Ishikawa (cell line): ENCODE measurements at regions not wholly inside any gene's neighbourhood (a gene's known extent, or its start where the extent isn't known, plus 50 kb on each side); places are given as distances from the start of the nearest gene placed in this dataset.

Experiments
- CEBPB ChIP-seq: IDR thresholded peaks from 2 replicates; pipeline ENCODE4 v1.6.1; 2012
- CREB1 ChIP-seq: IDR thresholded peaks from 2 replicates; pipeline ENCODE4 v1.6.1; 2012; ENCODE audit warnings: low read depth
- EGR1 ChIP-seq: IDR thresholded peaks from 2 replicates; pipeline ENCODE4 v1.6.1; 2012
- EP300 ChIP-seq: IDR thresholded peaks from 2 replicates; pipeline ENCODE4 v1.6.1; 2012; ENCODE audit warnings: borderline replicate concordance
- FOXM1 ChIP-seq: IDR thresholded peaks from 2 replicates; pipeline ENCODE4 v1.6.1; 2012; ENCODE audit warnings: low read depth, borderline replicate concordance
- NFIC ChIP-seq: IDR thresholded peaks from 2 replicates; pipeline ENCODE4 v1.6.1; 2012
- RAD21 ChIP-seq: IDR thresholded peaks from 2 replicates; pipeline ENCODE4 v1.6.1; 2012; ENCODE audit warnings: low read depth
- TAF1 ChIP-seq: IDR thresholded peaks from 2 replicates; pipeline ENCODE4 v1.6.1; 2012; ENCODE audit warnings: low read depth, mild to moderate bottlenecking
- TCF12 ChIP-seq: IDR thresholded peaks from 2 replicates; pipeline ENCODE4 v1.6.1; 2012; ENCODE audit warnings: low read depth
- TEAD4 ChIP-seq: IDR thresholded peaks from 2 replicates; pipeline ENCODE4 v1.6.1; 2012
- YY1 ChIP-seq: IDR thresholded peaks from 2 replicates; pipeline ENCODE4 v1.6.1; 2012; ENCODE audit warnings: low read depth
- ZBTB7A ChIP-seq: IDR thresholded peaks from 2 replicates; pipeline ENCODE4 v1.6.1; 2012; ENCODE audit warnings: low read depth
- TF ChIP-seq, protein P1 (sequence below): IDR thresholded peaks from 2 replicates; pipeline ENCODE4 v1.6.1; 2012; ENCODE audit warnings: low read depth, mild to moderate bottlenecking
- TF ChIP-seq, protein P2 (sequence below): IDR thresholded peaks from 2 replicates; pipeline ENCODE4 v1.6.1; 2012
- TF ChIP-seq, protein P3 (sequence below): IDR thresholded peaks from 2 replicates; pipeline ENCODE4 v1.6.1; 2012

DNA sequence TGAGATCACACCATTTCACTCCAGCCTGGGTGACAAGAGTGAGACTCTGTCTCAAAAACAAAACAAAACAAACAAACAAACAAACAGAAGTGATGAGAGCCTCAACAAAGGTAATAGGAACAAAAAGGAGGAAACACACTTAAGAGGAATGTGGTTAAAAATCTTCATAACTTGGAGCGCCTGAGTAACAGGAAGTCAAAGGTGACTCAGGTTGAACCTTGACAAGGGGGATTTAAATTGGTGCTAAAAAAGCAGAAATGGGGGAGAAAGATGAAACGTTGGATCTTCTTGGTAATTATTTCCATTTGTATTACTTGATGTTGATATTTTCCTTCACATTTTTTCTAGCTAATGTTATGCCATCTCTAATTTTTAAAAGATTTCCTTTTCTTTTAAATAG, 318.5 kb upstream of the TCF4 start:
- TF ChIP-seq ZBTB7A, result no peak
- TF ChIP-seq, protein P1, sequence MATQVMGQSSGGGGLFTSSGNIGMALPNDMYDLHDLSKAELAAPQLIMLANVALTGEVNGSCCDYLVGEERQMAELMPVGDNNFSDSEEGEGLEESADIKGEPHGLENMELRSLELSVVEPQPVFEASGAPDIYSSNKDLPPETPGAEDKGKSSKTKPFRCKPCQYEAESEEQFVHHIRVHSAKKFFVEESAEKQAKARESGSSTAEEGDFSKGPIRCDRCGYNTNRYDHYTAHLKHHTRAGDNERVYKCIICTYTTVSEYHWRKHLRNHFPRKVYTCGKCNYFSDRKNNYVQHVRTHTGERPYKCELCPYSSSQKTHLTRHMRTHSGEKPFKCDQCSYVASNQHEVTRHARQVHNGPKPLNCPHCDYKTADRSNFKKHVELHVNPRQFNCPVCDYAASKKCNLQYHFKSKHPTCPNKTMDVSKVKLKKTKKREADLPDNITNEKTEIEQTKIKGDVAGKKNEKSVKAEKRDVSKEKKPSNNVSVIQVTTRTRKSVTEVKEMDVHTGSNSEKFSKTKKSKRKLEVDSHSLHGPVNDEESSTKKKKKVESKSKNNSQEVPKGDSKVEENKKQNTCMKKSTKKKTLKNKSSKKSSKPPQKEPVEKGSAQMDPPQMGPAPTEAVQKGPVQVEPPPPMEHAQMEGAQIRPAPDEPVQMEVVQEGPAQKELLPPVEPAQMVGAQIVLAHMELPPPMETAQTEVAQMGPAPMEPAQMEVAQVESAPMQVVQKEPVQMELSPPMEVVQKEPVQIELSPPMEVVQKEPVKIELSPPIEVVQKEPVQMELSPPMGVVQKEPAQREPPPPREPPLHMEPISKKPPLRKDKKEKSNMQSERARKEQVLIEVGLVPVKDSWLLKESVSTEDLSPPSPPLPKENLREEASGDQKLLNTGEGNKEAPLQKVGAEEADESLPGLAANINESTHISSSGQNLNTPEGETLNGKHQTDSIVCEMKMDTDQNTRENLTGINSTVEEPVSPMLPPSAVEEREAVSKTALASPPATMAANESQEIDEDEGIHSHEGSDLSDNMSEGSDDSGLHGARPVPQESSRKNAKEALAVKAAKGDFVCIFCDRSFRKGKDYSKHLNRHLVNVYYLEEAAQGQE, result no peak
- TF ChIP-seq CREB1, result no peak
- TF ChIP-seq FOXM1, result no peak
- no peak for TF ChIP-seq RAD21
- TF ChIP-seq CEBPB, result no peak
- TF ChIP-seq TAF1, result no peak
- no peak for TF ChIP-seq NFIC
- TF ChIP-seq, protein P2, sequence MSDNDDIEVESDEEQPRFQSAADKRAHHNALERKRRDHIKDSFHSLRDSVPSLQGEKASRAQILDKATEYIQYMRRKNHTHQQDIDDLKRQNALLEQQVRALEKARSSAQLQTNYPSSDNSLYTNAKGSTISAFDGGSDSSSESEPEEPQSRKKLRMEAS, result no peak
- TF ChIP-seq TCF12, result no peak
- TF ChIP-seq EP300, result no peak
- no peak for TF ChIP-seq TEAD4
- no peak for TF ChIP-seq YY1
- TF ChIP-seq, protein P3, sequence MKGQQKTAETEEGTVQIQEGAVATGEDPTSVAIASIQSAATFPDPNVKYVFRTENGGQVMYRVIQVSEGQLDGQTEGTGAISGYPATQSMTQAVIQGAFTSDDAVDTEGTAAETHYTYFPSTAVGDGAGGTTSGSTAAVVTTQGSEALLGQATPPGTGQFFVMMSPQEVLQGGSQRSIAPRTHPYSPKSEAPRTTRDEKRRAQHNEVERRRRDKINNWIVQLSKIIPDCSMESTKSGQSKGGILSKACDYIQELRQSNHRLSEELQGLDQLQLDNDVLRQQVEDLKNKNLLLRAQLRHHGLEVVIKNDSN, result no peak
- TF ChIP-seq EGR1, result no peak

DNA sequence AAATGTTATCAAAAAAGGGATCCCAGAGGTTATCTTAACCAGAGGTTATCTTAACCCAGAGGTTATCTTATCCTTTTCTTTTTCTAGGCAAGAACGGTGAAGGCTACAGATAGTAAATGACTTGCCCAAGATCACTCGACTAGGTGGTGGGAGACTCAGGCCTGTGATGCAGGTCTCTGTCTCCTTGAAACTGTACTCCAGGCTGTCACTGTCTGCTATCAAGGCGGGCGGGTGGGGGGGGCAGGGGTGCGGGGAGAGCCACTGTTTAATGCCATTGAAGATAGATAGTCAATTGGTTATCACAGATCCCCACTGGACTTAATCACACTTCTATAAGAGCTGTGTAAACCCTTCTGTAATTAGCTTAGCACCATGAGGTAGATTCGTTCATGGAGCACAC, 315.9 kb upstream of the TCF4 start:
- TF ChIP-seq, protein P1, result no peak
- TF ChIP-seq CEBPB (no peak), NFIC (no peak), TCF12 (no peak), EP300 (no peak), ZBTB7A (no peak), CREB1 (no peak), FOXM1 (no peak), RAD21 (no peak)
- TF ChIP-seq, protein P3, result no peak

DNA sequence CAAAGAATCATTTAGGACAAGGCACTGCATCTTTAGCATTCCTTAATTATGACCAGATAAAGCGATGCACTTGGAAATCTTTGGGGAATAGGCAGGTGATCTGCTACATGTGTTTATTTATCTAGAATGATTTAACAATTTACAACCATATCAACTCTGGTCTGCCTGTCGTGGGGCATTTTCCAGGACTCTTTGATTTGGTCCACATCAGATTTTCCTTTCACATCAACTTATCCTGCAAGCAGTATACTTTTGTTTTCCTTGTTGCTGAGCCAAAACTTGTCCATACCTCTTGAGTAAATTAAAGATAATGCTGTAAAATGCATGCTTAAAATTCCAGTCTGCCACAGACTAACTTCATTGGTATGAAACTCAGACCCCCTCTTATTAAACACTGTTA, 312.4 kb upstream of the TCF4 start:
- TF ChIP-seq ZBTB7A (no peak), TEAD4 (no peak), YY1 (no peak), FOXM1 (no peak), NFIC (no peak), CEBPB (no peak), EGR1 (no peak), TCF12 (no peak)
- TF ChIP-seq, protein P2, result no peak

DNA sequence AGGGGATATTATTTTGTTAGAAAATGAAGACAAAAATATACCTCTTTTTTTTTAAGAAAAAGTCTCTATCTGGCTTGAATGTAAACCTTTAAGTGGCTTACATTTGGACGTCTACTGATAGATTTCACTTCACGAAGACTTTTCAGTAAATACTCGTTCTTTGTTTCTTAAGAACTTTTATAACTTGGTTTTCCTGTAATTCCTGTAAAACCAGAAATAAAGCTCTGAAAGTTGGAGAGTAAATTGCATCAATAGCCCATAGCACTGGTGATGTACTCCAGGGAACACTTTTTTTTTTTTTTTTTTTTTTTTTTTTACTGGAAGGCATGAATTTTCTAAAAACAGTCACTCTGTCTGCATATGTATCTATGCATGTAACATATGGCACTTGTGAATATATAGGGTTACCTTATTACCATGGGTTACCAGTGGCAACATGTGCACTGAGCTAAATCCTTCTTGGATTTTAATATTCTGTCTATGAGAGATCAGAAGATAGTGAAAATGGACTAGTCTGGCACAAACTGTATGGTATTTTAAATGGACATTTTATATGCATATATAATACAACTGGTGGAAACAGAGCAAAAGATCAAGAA, 309.2 kb upstream of the TCF4 start:
- TF ChIP-seq TEAD4 (no peak), CEBPB (no peak), RAD21 (no peak), ZBTB7A (no peak), FOXM1 (no peak), EP300 (no peak), YY1 (no peak), CREB1 (no peak), EGR1 (no peak), TAF1 (no peak), TCF12 (no peak), NFIC (no peak)
- TF ChIP-seq, protein P2, result no peak
- TF ChIP-seq, protein P3, result no peak
- TF ChIP-seq, protein P1, result no peak
